Adrenal gland (tissue), 5 donors: ENCODE measurements at regions not wholly inside any gene's neighbourhood (a gene's known extent, or its start where the extent isn't known, plus 50 kb on each side); places are given as distances from the start of the nearest gene placed in this dataset.

Experiments used
- POLR2A ChIP-seq, 2 donors: fragments of 450-650 bp; IDR thresholded peaks; one replicate each; pipeline ENCODE4 v1.6.1; 2017; ENCODE audit warnings: antibody characterized with exemption in 2 of 2, mild to moderate bottlenecking in 2 of 2, moderate library complexity in 1 of 2
- TF ChIP-seq, protein P1 (sequence below), 6 experiments: fragments of 450-650 bp in 4 of 6; fragments of 200-600 bp in 2 of 6; sonication (generic) in 1 of 6; IDR thresholded peaks; 1 replicate in 5 of 6; 2 replicates in 1 of 6; pipeline versions ENCODE4 v1.5.1 to v1.8.0; 2016 to 2021; ENCODE audit warnings: antibody characterized with exemption in 6 of 6, mild to moderate bottlenecking in 2 of 6, moderate library complexity in 1 of 6
- donor health status: DM: no; HTN: no; CAD: no.

- TF ChIP-seq, protein P1, sequence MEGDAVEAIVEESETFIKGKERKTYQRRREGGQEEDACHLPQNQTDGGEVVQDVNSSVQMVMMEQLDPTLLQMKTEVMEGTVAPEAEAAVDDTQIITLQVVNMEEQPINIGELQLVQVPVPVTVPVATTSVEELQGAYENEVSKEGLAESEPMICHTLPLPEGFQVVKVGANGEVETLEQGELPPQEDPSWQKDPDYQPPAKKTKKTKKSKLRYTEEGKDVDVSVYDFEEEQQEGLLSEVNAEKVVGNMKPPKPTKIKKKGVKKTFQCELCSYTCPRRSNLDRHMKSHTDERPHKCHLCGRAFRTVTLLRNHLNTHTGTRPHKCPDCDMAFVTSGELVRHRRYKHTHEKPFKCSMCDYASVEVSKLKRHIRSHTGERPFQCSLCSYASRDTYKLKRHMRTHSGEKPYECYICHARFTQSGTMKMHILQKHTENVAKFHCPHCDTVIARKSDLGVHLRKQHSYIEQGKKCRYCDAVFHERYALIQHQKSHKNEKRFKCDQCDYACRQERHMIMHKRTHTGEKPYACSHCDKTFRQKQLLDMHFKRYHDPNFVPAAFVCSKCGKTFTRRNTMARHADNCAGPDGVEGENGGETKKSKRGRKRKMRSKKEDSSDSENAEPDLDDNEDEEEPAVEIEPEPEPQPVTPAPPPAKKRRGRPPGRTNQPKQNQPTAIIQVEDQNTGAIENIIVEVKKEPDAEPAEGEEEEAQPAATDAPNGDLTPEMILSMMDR (IDR thresholded peaks at IDR 0.05) = no peak
- no peak for TF ChIP-seq POLR2A (IDR thresholded peaks at IDR 0.05)
Measured at GRCh38 chr2:41832218-41832617, 215.6 kb upstream of the PKDCC start.
